ENCODE measurements at regions not wholly inside any gene's neighbourhood (a gene's known extent, or its start where the extent isn't known, plus 50 kb on each side); places are given as distances from the start of the nearest gene placed in this dataset.

GRCh38 chr3:76324101-76324500 is 538.8 kb upstream of the ZNF717 start:
- H3K4ac ChIP-seq (ENCODE audit: low read length): no peak overlapping the region
- H2BK5ac ChIP-seq (ENCODE audit: low read length): no peak overlapping the region
- no peak for DNase-seq (ENCODE audit: low spot score)
- no peaks in the 10 kb centered on the region for H3K27me3 ChIP-seq (ENCODE audit: control insufficient read depth in 3 of 3, insufficient read depth in 3 of 3, low read depth in 1 of 3, low read length in 3 of 3)
- H3K14ac ChIP-seq (ENCODE audit: low read length): no peak overlapping the region
- no peak overlapping the region for H3K23ac ChIP-seq (ENCODE audit: low read depth, low read length, poor library complexity)
- no peak overlapping the region for H3K18ac ChIP-seq (ENCODE audit: low read length)
- no peak overlapping the region for H2BK12ac ChIP-seq (ENCODE audit: low read length)
- no peak overlapping the region for H2AFZ ChIP-seq (ENCODE audit: low read length)
- H3K4me1 ChIP-seq (ENCODE audit: control insufficient read depth in 2 of 2, insufficient read depth in 1 of 2, low read depth in 1 of 2, low read length in 2 of 2): no peaks in the 10 kb centered on the region
- no peaks in the 10 kb centered on the region for H3K36me3 ChIP-seq (replicated peaks in 1 of 2; ENCODE audit: control insufficient read depth in 2 of 2, insufficient read depth in 2 of 2, low read length in 2 of 2)
- H3K9ac ChIP-seq (ENCODE audit: low read depth, low read length, poor library complexity): no peak overlapping the region
- H3K27ac ChIP-seq (replicated peaks; ENCODE audit: low read length): no peak overlapping the region
- no peak overlapping the region for H2BK15ac ChIP-seq (ENCODE audit: low read length)
- WGBS, 2 donors (ENCODE audit: extremely low coverage in 2 of 2, insufficient read length in 2 of 2, insufficient replicate concordance in 1 of 2): no CpG with 5 or more reads among the region's 4 CpGs
- H3K4me3 ChIP-seq (ENCODE audit: low read length in 2 of 2): no peak overlapping the region
- no peak overlapping the region for H4K91ac ChIP-seq (ENCODE audit: low read depth, low read length, poor library complexity)
- H3K9me3 ChIP-seq (replicated peaks in 1 of 2; ENCODE audit: control insufficient read depth in 2 of 2, insufficient read depth in 1 of 2, low read depth in 1 of 2, low read length in 2 of 2): no peaks in the 10 kb centered on the region
- no peak overlapping the region for H2AK5ac ChIP-seq (ENCODE audit: low read depth, low read length)
- H4K8ac ChIP-seq (ENCODE audit: low read depth, low read length): no peak overlapping the region
- no peaks in the 10 kb centered on the region for H3K79me1 ChIP-seq (ENCODE audit: low read depth, low read length)
- H3K4me2 ChIP-seq (ENCODE audit: insufficient read depth, low read length, poor library complexity, severe bottlenecking): no peak overlapping the region
- H2BK120ac ChIP-seq (ENCODE audit: low read depth, low read length): no peak overlapping the region

GRCh38 chr3:76345878-76346277 is 560.5 kb upstream of the ZNF717 start:
- no peak overlapping the region for H3K14ac ChIP-seq (ENCODE audit: low read length)
- H2BK5ac ChIP-seq (ENCODE audit: low read length): no peak overlapping the region
- no peak overlapping the region for H3K27ac ChIP-seq (replicated peaks; ENCODE audit: low read length)
- H3K79me1 ChIP-seq (ENCODE audit: low read depth, low read length): no peaks in the 10 kb centered on the region
- no peak overlapping the region for H4K91ac ChIP-seq (ENCODE audit: low read depth, low read length, poor library complexity)
- no peak overlapping the region for H3K4me2 ChIP-seq (ENCODE audit: insufficient read depth, low read length, poor library complexity, severe bottlenecking)
- no peaks in the 10 kb centered on the region for H3K9me3 ChIP-seq (replicated peaks in 1 of 2; ENCODE audit: control insufficient read depth in 2 of 2, insufficient read depth in 1 of 2, low read depth in 1 of 2, low read length in 2 of 2)
- no peaks in the 10 kb centered on the region for H3K27me3 ChIP-seq (ENCODE audit: control insufficient read depth in 3 of 3, insufficient read depth in 3 of 3, low read depth in 1 of 3, low read length in 3 of 3)
- no peaks in the 10 kb centered on the region for H3K4me1 ChIP-seq (ENCODE audit: control insufficient read depth in 2 of 2, insufficient read depth in 1 of 2, low read depth in 1 of 2, low read length in 2 of 2)
- no CpG with 5 or more reads among the region's 2 CpGs for WGBS, 2 donors (ENCODE audit: extremely low coverage in 2 of 2, insufficient read length in 2 of 2, insufficient replicate concordance in 1 of 2)
- H3K4ac ChIP-seq (ENCODE audit: low read length): no peak overlapping the region
- H3K18ac ChIP-seq (ENCODE audit: low read length): no peak overlapping the region
- DNase-seq (ENCODE audit: low spot score): no peak
- no peak overlapping the region for H2BK15ac ChIP-seq (ENCODE audit: low read length)
- no peak overlapping the region for H3K4me3 ChIP-seq (ENCODE audit: low read length in 2 of 2)
- H2BK120ac ChIP-seq (ENCODE audit: low read depth, low read length): no peak overlapping the region
- no peaks in the 10 kb centered on the region for H3K36me3 ChIP-seq (replicated peaks in 1 of 2; ENCODE audit: control insufficient read depth in 2 of 2, insufficient read depth in 2 of 2, low read length in 2 of 2)
- H4K8ac ChIP-seq (ENCODE audit: low read depth, low read length): no peak overlapping the region
- H2AK5ac ChIP-seq (ENCODE audit: low read depth, low read length): no peak overlapping the region
- H3K9ac ChIP-seq (ENCODE audit: low read depth, low read length, poor library complexity): no peak overlapping the region
- H2BK12ac ChIP-seq (ENCODE audit: low read length): no peak overlapping the region
- H2AFZ ChIP-seq (ENCODE audit: low read length): peak overlapping the region; percentile 51
- no peak overlapping the region for H3K23ac ChIP-seq (ENCODE audit: low read depth, low read length, poor library complexity)

GRCh38 chr3:76346690-76347089 is 561.3 kb upstream of the ZNF717 start:
- H3K9me3 ChIP-seq (replicated peaks in 1 of 2; ENCODE audit: control insufficient read depth in 2 of 2, insufficient read depth in 1 of 2, low read depth in 1 of 2, low read length in 2 of 2): no peaks in the 10 kb centered on the region
- H2AK5ac ChIP-seq (ENCODE audit: low read depth, low read length): no peak overlapping the region
- no peak overlapping the region for H2BK12ac ChIP-seq (ENCODE audit: low read length)
- no CpG with 5 or more reads among the region's 3 CpGs for WGBS, 2 donors (ENCODE audit: extremely low coverage in 2 of 2, insufficient read length in 2 of 2, insufficient replicate concordance in 1 of 2)
- no peaks in the 10 kb centered on the region for H3K79me1 ChIP-seq (ENCODE audit: low read depth, low read length)
- H4K8ac ChIP-seq (ENCODE audit: low read depth, low read length): no peak overlapping the region
- H3K4me1 ChIP-seq (ENCODE audit: control insufficient read depth in 2 of 2, insufficient read depth in 1 of 2, low read depth in 1 of 2, low read length in 2 of 2): no peaks in the 10 kb centered on the region
- H3K4ac ChIP-seq (ENCODE audit: low read length): no peak overlapping the region
- no peak overlapping the region for H3K23ac ChIP-seq (ENCODE audit: low read depth, low read length, poor library complexity)
- H2BK120ac ChIP-seq (ENCODE audit: low read depth, low read length): no peak overlapping the region
- no peak overlapping the region for H3K18ac ChIP-seq (ENCODE audit: low read length)
- H3K14ac ChIP-seq (ENCODE audit: low read length): no peak overlapping the region
- H2AFZ ChIP-seq (ENCODE audit: low read length): no peak overlapping the region
- no peak for DNase-seq (ENCODE audit: low spot score)
- no peaks in the 10 kb centered on the region for H3K36me3 ChIP-seq (replicated peaks in 1 of 2; ENCODE audit: control insufficient read depth in 2 of 2, insufficient read depth in 2 of 2, low read length in 2 of 2)
- H3K27me3 ChIP-seq (ENCODE audit: control insufficient read depth in 3 of 3, insufficient read depth in 3 of 3, low read depth in 1 of 3, low read length in 3 of 3): no peaks in the 10 kb centered on the region
- H3K4me2 ChIP-seq (ENCODE audit: insufficient read depth, low read length, poor library complexity, severe bottlenecking): no peak overlapping the region
- no peak overlapping the region for H3K9ac ChIP-seq (ENCODE audit: low read depth, low read length, poor library complexity)
- no peak overlapping the region for H4K91ac ChIP-seq (ENCODE audit: low read depth, low read length, poor library complexity)
- no peak overlapping the region for H2BK15ac ChIP-seq (ENCODE audit: low read length)
- no peak overlapping the region for H3K27ac ChIP-seq (replicated peaks; ENCODE audit: low read length)
- no peak overlapping the region for H3K4me3 ChIP-seq (ENCODE audit: low read length in 2 of 2)
- H2BK5ac ChIP-seq (ENCODE audit: low read length): no peak overlapping the region

- no peaks in the 10 kb centered on the region for H3K4me1 ChIP-seq (ENCODE audit: control insufficient read depth in 2 of 2, insufficient read depth in 1 of 2, low read depth in 1 of 2, low read length in 2 of 2)
These were observed 564.5 kb upstream of the ZNF717 start for GRCh38 chr3:76349715-76350480.

More at GRCh38 chr3:76349715-76350480, 564.5 kb upstream of the ZNF717 start:
- H3K18ac ChIP-seq (ENCODE audit: low read length): no peak overlapping the region
- H3K27me3 ChIP-seq (ENCODE audit: control insufficient read depth in 3 of 3, insufficient read depth in 3 of 3, low read depth in 1 of 3, low read length in 3 of 3): no peaks in the 10 kb centered on the region
- H4K91ac ChIP-seq (ENCODE audit: low read depth, low read length, poor library complexity): no peak overlapping the region
- H2BK120ac ChIP-seq (ENCODE audit: low read depth, low read length): no peak overlapping the region
- WGBS, 2 donors (ENCODE audit: extremely low coverage in 2 of 2, insufficient read length in 2 of 2, insufficient replicate concordance in 1 of 2): no CpG with 5 or more reads among the region's 3 CpGs
- DNase-seq (ENCODE audit: low spot score): no peak
- no peak overlapping the region for H3K23ac ChIP-seq (ENCODE audit: low read depth, low read length, poor library complexity)
- H2BK12ac ChIP-seq (ENCODE audit: low read length): no peak overlapping the region
- H3K4ac ChIP-seq (ENCODE audit: low read length): no peak overlapping the region
- no peak overlapping the region for H2AFZ ChIP-seq (ENCODE audit: low read length)
- no peak overlapping the region for H2AK5ac ChIP-seq (ENCODE audit: low read depth, low read length)
- no peaks in the 10 kb centered on the region for H3K36me3 ChIP-seq (replicated peaks in 1 of 2; ENCODE audit: control insufficient read depth in 2 of 2, insufficient read depth in 2 of 2, low read length in 2 of 2)
- H3K9ac ChIP-seq (ENCODE audit: low read depth, low read length, poor library complexity): no peak overlapping the region
- no peak overlapping the region for H3K4me3 ChIP-seq (ENCODE audit: low read length in 2 of 2)
- no peak overlapping the region for H4K8ac ChIP-seq (ENCODE audit: low read depth, low read length)
- H3K9me3 ChIP-seq (replicated peaks in 1 of 2; ENCODE audit: control insufficient read depth in 2 of 2, insufficient read depth in 1 of 2, low read depth in 1 of 2, low read length in 2 of 2): no peaks in the 10 kb centered on the region
- no peak overlapping the region for H3K4me2 ChIP-seq (ENCODE audit: insufficient read depth, low read length, poor library complexity, severe bottlenecking)
- no peak overlapping the region for H3K14ac ChIP-seq (ENCODE audit: low read length)
- no peaks in the 10 kb centered on the region for H3K79me1 ChIP-seq (ENCODE audit: low read depth, low read length)
- no peak overlapping the region for H2BK5ac ChIP-seq (ENCODE audit: low read length)
- no peak overlapping the region for H3K27ac ChIP-seq (replicated peaks; ENCODE audit: low read length)
- H2BK15ac ChIP-seq (ENCODE audit: low read length): no peak overlapping the region

Data from neuronal stem cell (in vitro differentiated cells).